NCI-H2227 (cell line): ENCODE measurements at regions not wholly inside any gene's neighbourhood (a gene's known extent, or its start where the extent isn't known, plus 50 kb on each side); places are given as distances from the start of the nearest gene placed in this dataset.
"Not testable (repeated sequence)": the region's sequence is repeated elsewhere in the genome, so short reads cannot be mapped to it uniquely, and the experiment has no call there.

Source experiments
- DNase-seq: peaks from one replicate; lab custom pipeline; 2025; ENCODE audit not compliant: unreplicated experiment; lab: John Stamatoyannopoulos, UW

DNA sequence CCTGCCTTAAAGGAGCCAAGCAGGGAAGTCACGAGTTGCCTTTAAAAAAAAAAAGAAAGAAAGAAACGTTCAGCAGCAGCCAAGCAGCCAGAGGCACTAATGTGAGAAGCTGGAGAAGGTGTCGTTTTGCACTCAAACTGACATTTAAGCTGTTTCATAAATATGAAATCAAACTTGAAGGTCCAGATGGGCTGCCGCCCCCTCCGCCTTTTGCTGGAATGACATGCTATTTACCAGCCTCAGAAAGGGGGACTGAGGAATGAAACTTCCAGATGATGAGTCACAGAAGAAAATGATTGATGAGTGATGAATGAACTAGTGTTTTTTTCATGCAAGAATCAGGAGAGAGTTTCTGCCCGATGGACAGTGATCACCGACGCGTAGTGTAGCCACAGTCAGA lies 396.8 kb downstream of the IGSF11 start:
- no peak for DNase-seq

DNA sequence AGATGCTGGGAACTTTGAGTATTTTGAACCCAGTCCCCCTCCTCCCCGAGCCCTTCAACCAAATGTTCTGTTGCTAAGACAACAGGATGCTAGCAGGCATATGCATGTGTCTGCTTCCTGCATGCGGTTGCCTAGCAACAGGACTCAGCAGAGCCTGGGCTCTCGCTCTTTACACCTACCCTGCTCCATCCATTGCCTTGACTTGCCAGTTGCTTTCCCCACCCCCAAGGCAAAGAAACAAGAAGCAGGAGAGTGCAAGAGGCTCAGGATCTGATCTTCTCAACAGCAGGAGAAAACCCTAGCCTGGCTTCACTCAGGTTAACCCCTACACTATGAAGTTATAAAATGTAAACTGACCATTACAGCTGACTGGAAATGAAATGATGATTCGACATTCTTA lies 393.0 kb downstream of the IGSF11 start:
- peak; percentile 79 for DNase-seq

DNA sequence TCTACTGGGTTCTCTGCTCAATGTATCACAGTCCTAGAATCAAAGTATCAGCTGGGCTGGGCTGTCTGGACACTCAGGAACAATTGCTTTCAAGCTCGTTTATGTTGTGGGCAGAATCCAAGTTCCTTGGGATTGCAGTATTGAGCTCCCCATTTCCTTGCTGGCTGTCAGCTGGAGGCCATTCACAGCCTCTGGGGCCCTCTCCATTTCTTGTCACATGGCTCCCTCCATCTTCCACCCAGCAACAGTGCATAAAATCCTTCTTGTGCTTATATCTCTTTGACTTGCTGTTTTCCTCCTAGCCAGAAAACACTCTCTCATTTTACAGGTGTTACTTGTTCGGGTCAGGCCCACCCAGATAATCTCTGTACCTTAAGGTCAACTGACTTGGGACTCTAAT lies 363.5 kb downstream of the IGSF11 start:
- no peak for DNase-seq

DNA sequence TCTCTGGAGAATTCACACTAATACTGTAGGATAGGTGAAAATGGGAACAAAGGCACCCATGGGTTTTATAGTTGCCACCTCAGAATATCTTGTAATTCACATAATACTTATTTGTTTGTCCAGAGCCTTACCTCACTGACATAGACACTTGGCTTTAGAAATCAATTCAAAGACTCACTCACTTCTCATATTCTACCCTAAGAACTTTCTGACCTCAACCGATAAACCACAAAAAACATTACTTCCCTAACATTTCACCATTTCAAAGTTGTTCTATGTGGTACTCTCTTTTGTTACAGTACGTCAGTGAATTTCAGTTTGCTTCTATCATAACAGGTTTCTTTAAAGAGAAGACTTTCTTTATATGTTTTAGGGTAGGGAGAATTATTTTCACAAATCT lies 359.3 kb downstream of the IGSF11 start:
- no peak for DNase-seq

DNA sequence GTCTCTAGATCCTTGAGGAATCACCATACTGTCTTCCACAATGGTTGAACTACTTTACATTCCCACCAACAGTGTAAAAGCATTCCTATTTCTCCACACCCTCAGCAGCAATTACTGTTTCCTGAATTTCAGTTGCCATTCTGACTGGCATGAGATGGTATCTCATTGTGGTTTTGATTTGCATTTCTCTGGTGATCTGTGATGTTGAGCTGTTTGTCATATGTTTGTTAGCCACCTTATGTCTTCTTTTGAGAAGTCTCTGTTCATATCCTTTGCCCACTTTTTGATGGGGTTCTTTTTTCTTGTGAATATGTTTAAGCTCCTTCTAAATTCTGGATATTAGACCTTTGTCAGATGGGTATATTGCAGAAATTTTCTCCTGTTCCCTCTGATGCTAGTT lies 356.0 kb downstream of the IGSF11 start:
- not testable (repeated sequence) for DNase-seq

DNA sequence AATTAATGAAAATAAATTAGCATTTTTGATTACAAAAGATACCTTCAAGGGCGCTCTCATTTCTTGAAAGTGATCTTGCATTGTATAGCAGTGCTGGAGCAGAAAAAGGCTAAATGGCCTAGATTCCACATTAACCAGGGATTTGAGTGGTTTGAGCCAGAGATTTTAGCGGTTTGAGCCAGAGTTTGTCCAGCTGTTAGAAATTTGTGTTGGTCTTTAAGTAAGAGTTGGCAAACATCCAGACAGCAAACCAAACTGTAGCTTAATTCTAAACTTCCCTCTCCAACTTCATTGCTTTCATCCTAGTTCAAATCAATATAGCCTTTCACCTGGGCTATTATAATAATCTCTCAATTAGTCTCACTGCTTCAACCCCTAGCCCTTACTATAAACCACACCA lies 351.7 kb downstream of the IGSF11 start:
- no peak for DNase-seq

DNA sequence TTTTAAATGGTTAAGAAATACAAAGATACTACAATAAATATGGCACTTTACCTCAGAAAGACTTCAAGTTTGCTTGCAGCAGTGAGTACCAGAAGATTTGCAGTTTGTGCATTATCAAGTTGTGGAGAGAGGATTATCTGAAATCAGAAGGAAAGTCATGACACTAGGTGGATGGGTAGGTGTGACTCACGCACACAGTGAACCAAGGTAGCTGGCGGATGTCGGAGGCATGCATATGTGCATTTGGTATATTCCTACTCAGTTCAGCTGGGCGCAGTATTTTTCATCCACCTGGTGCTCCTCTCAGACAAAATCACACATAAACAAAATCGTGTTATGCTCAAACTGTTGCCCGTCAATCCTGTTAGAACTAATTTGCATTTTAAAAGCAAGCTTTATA lies 351.0 kb downstream of the IGSF11 start:
- DNase-seq = no peak

DNA sequence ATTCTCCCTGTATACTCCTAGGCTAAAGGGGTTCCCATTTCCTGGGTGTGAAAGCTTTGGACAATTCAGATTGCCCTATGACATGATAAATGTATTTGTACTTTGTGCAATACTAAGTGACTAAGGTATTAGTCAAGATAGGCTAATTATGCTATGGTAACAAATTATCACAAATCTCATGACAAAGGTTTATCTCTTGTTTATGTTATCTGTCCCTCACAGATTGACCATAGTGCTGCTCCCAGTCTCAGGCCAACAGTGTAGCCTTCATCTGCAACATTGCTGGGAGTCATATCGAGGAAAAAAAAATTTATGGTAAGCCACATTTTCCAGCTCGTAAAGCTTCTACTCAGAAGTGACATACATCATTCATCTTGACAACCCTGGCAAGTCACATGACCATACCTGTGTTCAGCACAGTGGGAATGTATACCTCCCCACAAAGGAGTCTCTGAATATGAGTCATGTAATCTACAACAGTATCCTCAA lies 346.2 kb downstream of the IGSF11 start:
- DNase-seq = no peak

DNA sequence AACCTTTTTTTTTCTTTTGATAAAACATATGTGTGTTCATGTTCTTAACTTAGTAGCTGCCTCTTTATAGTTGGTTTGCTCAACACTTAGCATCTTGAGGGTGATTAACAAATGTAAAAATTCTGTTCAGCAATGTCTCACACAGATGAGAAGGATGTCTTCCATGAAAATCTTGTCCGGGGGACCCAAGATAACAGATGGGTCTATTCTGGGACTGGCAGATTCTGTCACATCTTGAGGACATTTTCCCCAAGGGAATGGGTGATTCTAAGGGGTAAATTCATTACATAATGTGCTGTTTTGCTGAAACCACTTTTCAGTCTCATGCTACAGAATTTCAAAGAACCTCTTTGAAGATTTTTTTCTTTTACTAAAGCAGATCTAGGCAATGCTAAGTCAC lies 342.2 kb downstream of the IGSF11 start:
- no peak for DNase-seq

DNA sequence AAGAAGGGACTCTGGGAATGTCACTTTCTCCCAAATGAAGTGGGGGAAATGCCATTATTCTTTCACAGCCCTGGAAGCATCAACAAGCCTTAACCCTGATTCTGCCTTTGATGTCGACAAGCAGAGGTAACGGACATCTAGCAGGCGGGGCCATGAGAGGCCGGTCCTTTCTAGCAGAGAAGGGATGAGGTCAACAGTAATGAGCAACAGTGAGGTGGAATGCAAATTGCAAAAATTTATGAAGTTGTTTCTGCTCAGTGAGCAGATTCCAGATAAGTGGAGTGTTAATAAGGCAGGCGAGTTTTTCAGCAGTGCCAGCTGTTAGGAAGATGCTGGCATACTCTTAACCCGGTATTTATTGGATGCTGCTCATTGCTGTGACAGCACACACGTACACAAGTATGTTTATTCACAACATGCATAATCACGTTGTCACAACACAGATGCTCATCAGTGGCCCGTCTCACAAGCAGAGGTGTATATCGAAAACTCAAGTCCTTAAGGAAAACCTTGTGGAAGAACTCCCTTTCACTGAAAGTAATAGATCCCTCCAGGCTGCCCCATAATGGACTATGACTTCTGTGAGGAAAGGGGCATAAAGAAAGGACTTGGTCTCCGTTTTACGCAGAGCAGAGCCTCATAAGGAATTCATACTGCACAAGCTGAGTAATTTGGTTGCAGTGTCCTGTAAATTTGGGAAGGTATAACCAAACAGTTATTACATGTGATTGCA lies 329.0 kb downstream of the IGSF11 start:
- peak; percentile 35 for DNase-seq

DNA sequence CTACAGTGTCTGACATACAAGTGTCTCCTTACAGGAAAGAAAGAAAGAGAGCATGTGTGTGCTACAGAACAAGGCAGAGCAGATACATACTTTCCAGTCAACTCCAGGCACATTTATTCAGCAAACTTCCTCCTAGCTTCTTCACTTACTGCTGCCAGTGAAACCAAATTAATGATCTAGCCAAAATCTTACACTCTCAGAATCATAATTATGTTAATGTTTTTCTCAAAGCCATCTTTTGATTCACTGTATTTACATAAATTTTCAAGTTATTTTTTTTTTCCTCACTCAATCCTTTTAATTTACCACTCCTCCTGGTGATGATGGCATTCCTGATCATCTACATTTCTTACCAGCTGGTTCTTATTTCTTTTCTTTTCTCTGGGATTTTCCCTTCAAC lies 326.7 kb downstream of the IGSF11 start:
- DNase-seq = no peak

DNA sequence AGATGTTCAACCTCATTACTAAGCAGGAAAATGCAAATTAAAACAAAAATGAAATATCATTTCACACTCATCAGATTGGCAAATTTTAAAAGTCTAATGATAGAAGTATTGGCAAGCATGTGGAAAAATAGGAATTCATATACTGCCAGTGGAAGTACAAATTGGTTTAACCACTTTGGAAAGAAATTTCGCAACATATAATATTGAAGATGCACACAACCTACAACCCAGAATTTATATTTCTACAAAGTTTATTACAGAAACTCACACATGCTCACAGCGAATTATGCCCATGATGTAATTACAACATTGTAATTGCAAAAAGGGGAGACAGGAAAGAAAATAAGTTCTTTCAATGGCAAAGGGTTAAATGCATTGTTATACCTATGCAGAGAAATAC lies 324.1 kb downstream of the IGSF11 start:
- DNase-seq = no peak

DNA sequence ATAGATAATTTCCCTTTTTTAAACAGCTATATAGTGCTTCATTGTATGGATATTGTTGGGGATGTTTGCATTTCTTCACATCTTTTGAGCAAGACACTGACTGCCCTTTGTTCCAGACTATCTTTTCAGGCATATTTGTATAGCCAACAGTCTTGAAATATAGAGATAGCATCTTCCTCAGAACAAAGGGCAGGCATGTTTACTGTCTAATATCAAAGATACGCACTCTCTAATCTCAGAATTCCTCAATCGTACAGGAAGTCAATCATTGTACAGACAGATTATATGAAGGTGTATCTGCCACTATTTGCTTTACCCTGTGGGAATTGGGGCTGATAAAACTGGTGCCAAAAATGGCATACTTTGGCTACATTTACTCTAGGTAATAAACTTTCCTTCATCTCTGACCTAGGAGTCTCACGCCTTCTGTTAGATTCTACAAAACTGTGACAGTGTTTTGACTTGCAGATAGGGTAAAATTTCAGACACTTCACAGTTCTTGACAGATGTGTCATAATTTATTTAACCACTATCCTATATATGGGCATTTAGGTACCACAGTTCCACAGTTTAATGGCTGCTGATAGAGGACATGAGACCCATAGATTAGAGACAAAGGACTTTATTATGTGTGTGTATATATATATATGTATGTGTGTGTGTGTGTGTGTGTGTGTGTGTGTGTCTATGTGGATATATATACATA lies 321.0 kb downstream of the IGSF11 start:
- no peak for DNase-seq

DNA sequence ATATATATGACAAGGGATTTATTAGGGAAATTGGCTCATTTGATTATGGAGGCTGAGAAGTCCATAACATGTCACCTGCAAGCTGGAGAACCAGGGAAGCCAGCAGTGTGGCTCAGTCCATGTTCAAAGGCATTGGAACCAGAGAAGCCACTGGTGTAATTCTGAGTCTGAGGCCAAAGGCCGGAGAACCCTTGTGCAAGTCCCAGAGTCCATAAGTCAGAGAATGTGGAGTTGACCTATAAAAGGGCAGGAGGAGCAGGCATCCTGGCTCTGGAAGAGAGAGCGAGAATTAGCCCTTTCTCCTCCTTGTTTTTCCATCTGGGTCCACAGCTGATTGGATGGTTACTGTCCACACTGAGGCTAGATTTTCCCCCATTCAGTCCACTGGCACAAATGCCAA lies 319.8 kb downstream of the IGSF11 start:
- no peak for DNase-seq

DNA sequence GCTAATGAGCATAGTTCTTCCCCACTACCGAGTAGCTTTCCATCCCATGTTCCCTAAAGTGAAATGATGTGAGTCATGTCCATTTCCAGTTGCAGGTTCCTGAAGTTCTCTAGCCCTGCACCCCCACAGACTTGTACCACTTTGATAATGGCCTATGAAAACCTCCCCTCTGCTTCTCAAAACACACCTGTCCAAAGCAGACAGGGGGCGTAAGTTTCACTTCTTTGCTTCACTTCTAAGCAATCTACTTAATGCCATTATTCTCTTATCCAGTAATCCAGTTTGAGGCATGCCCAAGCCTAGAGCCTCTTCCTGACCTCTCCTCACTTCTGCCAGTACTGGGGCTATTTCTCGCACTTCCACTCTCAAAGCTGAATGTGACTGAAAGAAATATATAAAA lies 305.1 kb downstream of the IGSF11 start:
- no peak for DNase-seq

DNA sequence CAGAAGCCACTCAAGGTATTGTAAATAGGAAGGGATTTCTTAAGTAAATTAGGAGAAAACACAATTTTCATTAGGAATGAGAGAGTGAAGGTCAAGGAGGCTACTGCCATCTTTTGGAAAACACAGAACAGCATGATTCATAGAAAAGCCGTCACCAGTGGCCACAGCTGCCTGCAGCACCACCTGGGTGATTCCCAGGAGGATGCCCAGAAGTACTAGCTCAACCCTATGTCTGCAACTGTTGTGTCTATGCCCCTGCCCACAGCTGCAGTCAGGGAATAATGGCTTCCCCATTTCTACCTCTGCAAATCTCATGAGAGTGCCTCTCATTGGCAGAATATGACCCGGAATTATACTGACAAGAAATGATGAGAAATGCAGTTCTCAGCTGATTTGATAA lies 300.0 kb downstream of the IGSF11 start:
- no peak for DNase-seq

DNA sequence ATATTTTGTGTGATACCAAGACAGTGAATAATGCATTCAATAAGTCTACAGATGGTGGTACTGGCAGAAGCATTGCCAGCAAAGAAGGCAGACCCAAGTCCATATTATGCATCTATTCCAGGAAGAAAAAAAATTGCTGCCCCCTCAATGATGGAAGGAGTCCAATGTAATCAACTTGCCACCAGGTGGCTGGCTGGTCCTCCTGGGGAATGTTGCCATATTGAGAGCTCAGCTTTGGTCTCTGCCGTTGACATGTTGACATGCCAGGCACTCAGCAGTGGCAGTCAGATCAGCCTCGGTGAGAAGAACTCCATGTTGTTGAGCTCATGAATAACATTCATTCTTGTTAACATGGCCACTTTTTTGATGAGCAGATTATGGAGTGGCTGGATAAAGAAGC lies 298.5 kb downstream of the IGSF11 start:
- no peak for DNase-seq

DNA sequence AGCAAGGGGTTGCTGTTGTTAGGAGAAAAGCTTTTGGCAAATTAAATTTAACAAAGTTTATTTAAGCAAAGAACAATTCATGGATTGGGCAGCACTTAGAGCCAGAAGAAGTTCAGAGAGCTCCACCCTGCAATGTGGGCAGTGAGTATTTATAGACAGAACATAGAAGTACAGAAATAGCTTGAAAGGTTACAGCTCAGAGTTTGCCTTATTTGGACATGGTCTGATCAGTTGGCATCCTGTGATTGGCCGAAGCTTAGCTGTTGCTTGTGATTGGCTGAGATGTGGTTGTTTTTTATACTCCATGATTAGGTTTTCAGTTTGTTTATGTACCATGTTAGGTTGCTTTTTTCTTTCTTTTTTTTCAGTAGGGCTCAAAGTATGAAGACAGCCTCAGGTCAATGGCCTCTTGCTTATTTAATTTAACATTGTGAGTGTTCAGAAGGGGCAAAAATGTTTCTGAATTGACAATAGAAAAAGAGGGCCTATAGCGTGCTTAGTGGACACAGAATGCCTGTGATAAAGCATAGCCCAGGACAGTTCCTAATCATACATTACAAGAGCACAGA lies 293.8 kb downstream of the IGSF11 start:
- DNase-seq = no peak

DNA sequence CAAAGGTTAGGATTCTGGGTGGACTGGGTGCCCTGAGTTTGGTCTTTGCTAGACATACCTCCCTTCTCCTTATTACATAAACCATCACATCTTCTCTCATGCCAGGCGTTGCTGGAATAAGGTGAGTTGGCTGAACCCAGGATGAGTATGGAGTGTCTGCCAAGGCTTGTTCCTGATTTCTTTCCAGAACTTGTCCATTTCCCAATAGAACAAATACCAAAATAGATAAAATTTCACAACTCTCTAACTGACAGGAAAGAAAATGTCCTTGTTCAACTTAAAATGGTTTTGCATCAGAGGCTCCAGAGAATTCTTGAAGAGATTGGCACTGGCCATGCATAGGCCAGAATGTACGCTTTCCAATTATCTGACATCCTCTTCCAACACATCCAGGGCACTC lies 291.9 kb downstream of the IGSF11 start:
- no peak for DNase-seq

DNA sequence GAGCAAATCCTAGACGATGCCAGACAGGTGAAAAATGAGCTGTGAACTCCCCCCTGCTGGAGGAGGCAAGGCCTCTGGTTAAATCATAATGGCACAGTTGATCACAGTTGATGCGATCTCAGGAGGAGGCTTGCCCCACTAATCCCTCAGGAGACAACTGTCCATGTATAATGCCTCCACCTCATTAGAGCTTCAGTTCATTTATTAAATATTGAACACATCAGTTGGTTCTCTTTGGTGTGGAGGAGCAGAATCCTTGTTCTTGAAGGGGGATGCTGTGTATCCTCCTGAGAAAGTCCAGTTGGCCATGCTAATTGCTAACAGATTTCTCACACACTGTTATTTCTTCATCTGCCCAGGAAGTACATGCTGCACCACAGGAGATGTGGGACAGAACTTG lies 290.5 kb downstream of the IGSF11 start:
- DNase-seq = no peak

DNA sequence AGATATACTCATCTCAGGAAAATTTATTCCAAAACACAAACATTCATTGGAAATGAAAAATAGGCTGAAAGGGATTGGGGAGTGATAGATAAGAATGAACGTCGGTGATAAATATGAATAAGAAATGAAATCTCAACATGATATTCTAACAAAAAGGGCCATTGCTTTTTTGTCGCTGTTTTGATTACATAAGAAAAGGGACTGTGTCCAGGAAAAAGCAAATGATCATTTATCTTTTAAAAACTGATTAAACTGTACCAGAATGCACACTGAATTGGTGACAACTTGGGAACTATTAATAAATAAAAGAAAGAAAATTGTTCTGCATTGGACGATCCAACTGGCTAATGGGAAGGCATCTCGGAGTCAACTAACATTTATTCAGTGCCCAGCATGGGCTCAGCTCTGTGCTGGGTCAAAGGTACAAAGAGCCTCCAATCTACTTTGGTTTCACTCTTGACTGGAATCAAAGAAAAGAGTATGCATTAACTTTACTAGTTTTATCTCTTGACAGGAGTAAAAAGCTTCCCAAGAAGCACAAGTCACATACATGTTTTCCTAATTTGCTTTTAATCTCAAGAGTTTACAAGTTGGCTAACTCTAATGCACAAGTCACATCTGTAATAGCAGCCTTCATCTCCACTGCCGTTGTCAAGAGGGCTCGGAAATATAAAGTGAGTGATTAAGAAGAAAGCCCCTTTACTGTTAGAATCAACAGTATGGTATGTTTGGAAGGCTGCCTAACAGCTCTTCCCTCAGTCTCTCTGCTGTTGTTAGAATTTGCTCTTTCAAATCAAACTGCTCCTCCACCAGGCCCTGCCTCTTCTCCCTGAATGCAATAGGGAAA lies 280.0 kb downstream of the IGSF11 start:
- no peak for DNase-seq
